HG03139 (cell line): ENCODE measurements at regions not wholly inside any gene's neighbourhood (a gene's known extent, or its start where the extent isn't known, plus 50 kb on each side); places are given as distances from the start of the nearest gene placed in this dataset.

Source experiments
- ATAC-seq: cut with Tn5 transposase; IDR thresholded peaks from one replicate; pipeline ENCODE4 v1.9.1; 2021; ENCODE audit not compliant: unreplicated experiment

GRCh38 chr7:47047384-47047783, 534.5 kb downstream of the TNS3 start:
- no peak for ATAC-seq

- ATAC-seq, result no peak
These were observed 535.0 kb downstream of the TNS3 start for GRCh38 chr7:47046949-47047348.

DNA sequence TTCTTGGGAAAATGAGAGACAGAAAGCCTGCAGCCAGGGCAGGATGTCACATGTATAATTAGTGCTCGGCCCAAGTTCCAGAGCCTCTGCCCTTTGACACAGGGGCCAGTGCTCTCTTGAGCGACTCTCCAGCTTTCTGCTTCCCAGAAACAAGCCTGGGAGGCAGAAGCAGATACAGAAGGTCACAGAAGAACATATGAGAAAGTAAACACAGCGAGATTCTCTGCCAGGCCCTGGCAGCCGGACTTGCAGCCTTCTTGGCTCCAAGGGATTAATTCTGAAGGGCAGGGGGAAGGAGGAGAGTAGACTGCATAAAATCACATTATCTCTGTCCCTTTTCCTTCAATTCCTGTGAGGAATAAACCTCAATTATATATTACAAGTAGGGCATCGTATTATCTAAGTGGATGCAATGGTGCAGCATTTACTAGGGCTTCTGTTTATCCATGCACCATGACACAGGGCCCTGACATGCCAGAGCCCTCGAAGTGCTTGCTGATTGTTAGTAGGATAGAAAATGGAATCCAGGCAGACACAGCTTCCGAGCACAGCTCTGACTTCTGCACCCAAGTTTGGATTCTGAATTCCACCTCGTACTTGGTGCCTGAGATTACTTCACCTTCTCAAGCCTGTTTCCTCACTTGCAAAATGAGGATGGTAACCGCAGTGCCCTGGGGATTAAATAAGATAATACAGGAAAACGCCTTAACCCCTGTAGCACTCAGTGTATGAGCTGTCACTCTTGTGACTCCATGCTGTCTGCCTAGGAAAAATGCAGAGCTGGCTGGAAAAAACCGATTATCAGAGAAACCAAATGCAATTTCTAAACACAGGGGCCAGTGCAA, 536.5 kb downstream of the TNS3 start:
- ATAC-seq, result no peak

GRCh38 chr7:47044625-47045024, 537.3 kb downstream of the TNS3 start:
- no peak for ATAC-seq

DNA sequence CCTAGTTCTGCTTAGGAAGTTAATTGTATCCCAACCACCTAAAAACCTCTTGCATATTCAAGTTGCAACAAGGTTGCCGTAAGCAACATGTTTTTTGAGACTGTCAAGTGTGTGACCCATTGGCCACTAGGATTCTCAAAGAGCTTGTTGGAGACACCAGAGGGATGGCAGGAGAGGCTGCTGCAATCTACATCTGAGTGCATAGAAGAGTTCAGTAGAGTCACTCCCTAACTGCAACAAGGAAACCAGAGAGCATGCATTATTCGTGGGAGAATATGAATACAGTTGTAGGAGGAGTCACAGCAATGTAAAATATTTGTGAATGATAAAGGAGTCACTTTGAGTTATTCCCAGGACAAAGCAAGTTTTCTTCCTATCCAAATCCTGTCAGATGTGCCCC, 538.6 kb downstream of the TNS3 start:
- no peak for ATAC-seq

GRCh38 chr7:47042669-47043068, 539.2 kb downstream of the TNS3 start:
- ATAC-seq, result no peak

DNA sequence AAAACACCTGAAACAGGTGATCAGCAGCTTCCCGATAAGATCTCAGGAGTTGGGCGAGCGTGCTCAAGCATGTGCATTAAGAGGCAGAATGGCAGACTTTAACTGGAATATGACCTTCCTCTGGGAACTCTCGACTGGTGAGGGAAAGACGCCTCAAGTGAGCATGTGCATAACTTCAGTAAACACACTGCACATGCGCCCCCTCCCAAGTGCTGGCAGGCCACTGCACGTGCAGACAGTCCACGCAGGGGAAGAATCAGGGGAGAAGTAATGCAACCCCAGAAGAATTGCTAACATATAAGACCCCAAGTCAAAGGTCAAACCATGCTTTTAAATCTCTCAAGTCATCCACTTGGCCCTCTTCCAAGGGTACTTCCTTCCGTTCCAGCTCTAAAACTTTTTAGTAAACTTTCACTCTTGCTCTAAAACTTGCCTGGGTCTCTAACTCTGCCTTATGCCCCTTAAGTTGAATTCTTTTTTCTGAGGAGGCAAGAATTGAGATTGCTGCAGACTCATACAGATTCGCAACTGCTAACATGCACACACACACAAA, 541.0 kb downstream of the TNS3 start:
- ATAC-seq, result no peak

GRCh38 chr7:47039904-47040303, 542.0 kb downstream of the TNS3 start:
- no peak for ATAC-seq

DNA sequence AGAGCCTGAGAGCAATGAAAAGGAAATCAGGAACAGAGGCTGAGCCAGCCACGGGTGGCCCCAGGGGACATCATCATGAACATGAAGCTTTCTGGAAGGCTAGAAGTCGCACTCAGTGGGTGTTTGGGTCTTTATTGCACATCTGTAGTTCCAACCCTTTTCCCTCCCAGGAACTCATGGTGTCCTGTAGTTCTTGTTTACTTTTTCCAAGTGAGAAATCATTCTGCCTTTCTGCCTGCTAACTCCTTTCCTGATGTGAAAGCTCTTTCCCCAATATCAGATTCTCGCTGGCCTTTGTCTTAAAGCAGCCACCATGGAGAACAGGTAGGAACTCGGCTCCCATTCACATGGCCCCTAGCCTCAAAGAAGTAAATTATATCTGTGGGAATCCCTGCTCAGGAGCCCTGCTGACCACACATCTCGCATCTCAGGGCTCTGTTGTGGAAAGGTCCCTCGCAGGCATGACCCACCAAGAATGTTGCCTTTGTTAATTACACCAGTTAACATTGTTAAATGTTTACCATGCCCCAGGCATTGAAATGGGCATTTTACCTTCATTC, 542.7 kb downstream of the TNS3 start:
- no peak for ATAC-seq

- no peak for ATAC-seq
These were observed 543.3 kb downstream of the TNS3 start for GRCh38 chr7:47038621-47039020.

- no peak for ATAC-seq
These were observed 544.3 kb downstream of the TNS3 start for GRCh38 chr7:47037607-47038006.

- ATAC-seq, result no peak
These were observed 545.0 kb downstream of the TNS3 start for GRCh38 chr7:47036909-47037308.

DNA sequence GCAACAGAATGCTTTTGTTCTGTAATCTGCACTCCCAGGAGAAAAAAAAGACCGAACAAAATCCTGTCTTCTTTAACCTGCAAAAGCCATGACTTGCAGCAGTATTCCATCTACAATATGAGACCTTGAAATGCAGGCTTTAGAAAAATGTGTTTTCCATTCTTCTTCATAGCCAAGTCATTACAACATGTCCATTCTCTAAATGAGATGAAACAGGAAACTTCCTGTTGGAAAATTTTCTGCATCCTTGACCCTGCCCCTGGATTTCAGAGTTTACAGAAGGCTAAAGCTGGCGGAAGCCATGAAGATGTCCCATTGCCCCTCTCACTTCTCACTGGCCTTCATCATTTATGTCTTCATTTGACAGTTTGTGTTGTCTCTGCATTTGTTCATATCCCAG, 546.4 kb downstream of the TNS3 start:
- ATAC-seq, result no peak

DNA sequence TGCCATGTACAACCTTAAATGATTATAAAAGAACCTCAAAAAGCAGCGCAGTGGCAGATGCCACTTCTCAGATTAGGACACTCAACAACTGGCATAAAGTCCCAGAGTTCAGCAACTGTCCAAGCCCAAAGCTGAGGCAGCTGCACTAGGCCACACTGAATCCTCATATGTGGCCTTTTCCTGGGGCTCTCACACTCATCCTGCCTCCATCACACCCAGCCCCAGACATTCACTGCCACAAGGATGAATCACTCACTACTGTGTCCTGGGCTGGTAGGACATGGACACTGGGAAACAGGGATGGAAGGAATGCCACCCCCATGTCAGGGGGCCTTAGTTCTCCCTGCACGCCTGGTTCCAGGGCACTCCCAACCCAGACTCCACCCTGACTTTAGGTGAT, 547.7 kb downstream of the TNS3 start:
- ATAC-seq, result no peak

DNA sequence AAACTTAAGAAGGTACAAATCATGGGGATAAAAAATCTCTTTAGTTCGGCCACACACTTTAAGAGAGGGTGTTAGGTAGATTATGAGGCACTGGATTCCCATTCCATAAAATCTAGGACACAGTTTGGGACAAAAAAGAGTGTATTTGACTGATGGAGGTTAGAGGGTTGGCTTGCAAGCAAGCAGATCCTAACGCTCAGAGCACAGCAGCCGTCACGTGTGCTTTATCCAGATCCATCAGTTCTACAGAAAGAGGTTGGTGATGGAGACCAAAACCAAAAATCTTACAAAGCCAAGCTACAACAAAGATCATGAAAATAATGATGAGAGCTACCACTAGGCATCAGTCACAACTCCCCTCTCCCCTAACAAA, 549.4 kb downstream of the TNS3 start:
- ATAC-seq, result no peak

DNA sequence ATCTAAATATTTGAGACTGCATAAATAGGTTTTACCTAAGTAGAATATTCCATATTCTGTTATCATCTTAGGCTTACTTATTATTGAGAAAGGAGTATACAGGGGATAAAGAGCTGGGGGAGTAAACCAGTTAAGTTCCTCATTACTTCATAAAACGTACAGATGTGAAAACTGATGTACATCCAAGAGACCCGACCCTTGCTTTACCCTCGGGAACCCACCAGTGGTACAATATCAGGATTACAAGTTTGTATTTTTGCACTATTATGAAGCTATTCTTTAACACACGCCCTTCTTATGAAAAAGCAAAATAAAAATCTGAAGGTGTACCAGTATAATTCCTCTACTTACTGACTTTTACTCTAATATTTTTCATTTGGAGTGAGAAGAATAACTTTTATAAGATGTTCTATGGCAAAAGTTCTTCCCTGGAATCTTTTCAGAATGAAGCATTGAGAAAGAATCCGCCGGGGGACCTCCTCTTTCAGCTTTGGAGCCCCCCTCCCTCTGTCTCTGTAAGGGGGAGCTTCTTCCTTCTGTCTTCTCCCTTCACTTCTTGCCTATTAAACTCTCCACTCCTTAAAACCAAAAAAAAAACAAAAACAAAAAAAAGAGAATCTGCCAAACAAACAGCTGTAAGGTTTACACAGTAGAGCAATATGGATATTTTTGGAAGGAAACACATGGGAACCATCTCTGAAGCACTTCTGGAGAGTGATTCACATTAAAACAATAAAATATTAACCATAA, 550.0 kb downstream of the TNS3 start:
- ATAC-seq, result no peak

DNA sequence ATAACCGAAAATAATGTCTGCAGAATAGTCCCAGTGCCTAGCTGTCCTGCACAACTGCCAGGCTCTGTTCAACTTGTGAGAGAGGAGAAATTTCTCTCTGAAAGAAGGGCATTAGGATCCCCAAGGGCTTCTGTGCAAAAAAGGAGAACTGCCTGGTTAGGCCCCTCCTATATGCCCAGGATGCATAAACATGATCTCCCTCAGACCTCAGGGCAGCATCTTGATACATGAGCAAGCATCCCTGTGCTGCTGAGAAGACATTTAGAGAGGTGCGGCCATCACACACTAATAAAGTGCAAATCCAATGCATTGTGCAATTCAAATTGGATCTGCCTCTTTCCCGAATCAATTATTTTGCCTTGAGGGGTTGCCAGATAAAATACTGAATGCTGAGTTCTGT, 553.6 kb downstream of the TNS3 start:
- ATAC-seq, result no peak

DNA sequence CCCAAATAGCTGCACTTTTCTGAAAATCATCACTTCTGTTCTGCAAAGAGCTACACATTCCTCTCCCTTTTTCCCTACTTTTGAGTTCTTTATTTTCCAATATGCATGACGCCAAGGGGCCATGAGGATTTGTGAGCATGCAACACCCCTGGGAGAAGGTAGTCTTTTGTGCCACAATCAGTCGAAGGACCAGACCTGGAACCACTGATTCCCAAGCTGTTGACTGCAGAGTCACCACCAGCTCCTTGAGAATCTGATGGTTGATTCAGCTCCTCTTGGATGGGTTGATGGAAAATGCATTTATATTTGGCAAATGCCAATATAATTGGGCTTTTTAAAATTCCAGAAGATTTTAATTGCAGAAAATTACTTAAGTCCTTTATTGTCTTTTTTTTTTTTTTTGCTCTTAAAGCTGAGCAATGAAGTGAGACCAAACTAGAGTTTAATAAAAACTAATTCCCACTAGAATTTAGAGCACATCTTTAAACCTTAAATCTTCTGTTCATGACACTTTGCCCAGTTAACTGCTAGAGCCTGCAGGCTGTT, 554.1 kb downstream of the TNS3 start:
- ATAC-seq, result no peak

GRCh38 chr7:47026780-47027361, 555.0 kb downstream of the TNS3 start:
- no peak for ATAC-seq

- ATAC-seq, result no peak
These were observed 556.9 kb downstream of the TNS3 start for GRCh38 chr7:47024991-47025390.

- ATAC-seq, result no peak
These were observed 573.5 kb downstream of the TNS3 start for GRCh38 chr7:47008461-47008860.
